ENCODE measurements at regions not wholly inside any gene's neighbourhood (a gene's known extent, or its start where the extent isn't known, plus 50 kb on each side); places are given as distances from the start of the nearest gene placed in this dataset.

- POLR2A ChIA-PET (ENCODE audit: partially characterized antibody) = no interaction called here
- DNase-seq (ENCODE audit: low read depth in 1 of 2, low spot score in 2 of 2) (no peak), FAIRE-seq (no peak)
- Histone ChIP-seq H3K4ac (replicated peaks; ENCODE audit: insufficient read length, low read depth, low read length) (no peak overlapping the region), H4K91ac (replicated peaks; ENCODE audit: insufficient read length, low read length) (no peak overlapping the region), H4K8ac (ENCODE audit: extremely low read depth, insufficient read depth, low read length) (no peak overlapping the region), H2BK12ac (ENCODE audit: low read depth, low read length) (no peak overlapping the region), H2AK5ac (ENCODE audit: low read depth, low read length) (no peak overlapping the region), H3K9me3 (ENCODE audit: insufficient read depth in 2 of 2, low read depth in 1 of 2, low read length in 1 of 2) (no peaks in the 10 kb centered on the region), H3K23me2 (ENCODE audit: low read depth, low read length) (no peaks in the 10 kb centered on the region), H2BK5ac (ENCODE audit: low read depth, low read length) (no peak overlapping the region), H3K27me3 (replicated peaks in 1 of 4; ENCODE audit: control insufficient read depth in 3 of 4, extremely low read depth in 1 of 4, insufficient read depth in 3 of 4, low read length in 3 of 4) (no peaks in the 10 kb centered on the region), H2BK20ac (ENCODE audit: low read length) (no peak overlapping the region), H3K23ac (ENCODE audit: insufficient read length) (no peak overlapping the region), H4K20me1 (replicated peaks in 1 of 2; ENCODE audit: control insufficient read depth in 1 of 2, insufficient read depth in 2 of 2, low read length in 2 of 2) (no peaks in the 10 kb centered on the region), H2AFZ (ENCODE audit: low read length) (no peak overlapping the region), H3K4me2 (ENCODE audit: insufficient read depth in 1 of 2, low read depth in 2 of 2, low read length in 2 of 2) (no peak overlapping the region), H3K79me1 (ENCODE audit: low read depth, low read length) (no peaks in the 10 kb centered on the region), H3K4me3 (ENCODE audit: extremely low read depth in 1 of 4, insufficient read depth in 2 of 4, low read depth in 3 of 4, low read length in 4 of 4) (no peak overlapping the region), H3K27ac (ENCODE audit: low read depth, low read length) (no peak overlapping the region), H3K79me2 (ENCODE audit: control insufficient read depth in 1 of 2, insufficient read depth in 2 of 2, low read length in 2 of 2) (no peaks in the 10 kb centered on the region), H3K36me3 (ENCODE audit: control insufficient read depth in 2 of 4, insufficient read depth in 4 of 4, low read length in 3 of 4) (no peaks in the 10 kb centered on the region), H3K9ac (replicated peaks in 1 of 4; ENCODE audit: extremely low read depth in 1 of 4, low read depth in 3 of 4, low read length in 3 of 4) (no peak overlapping the region), H3K18ac (ENCODE audit: extremely low read depth, low read length) (no peak overlapping the region), H3K4me1 (replicated peaks in 1 of 4; ENCODE audit: control insufficient read depth in 3 of 4, insufficient read depth in 4 of 4, low read length in 3 of 4) (no peaks in the 10 kb centered on the region), H3K14ac (ENCODE audit: insufficient read length) (no peak overlapping the region), H2BK120ac (replicated peaks; ENCODE audit: low read depth, low read length) (no peak overlapping the region), H3K56ac (replicated peaks; ENCODE audit: insufficient read length, low read depth, low read length) (no peak overlapping the region), H2BK15ac (ENCODE audit: low read length) (no peak overlapping the region), H4K5ac (ENCODE audit: insufficient read length, low read depth, low read length) (no peak overlapping the region)
- TF ChIP-seq POU5F1 (IDR thresholded peaks at IDR 0.05; ENCODE audit: low read depth, low read length) (no peak), CHD2 (IDR thresholded peaks at IDR 0.05; ENCODE audit: low read length) (no peak), HDAC2 (IDR thresholded peaks at IDR 0.05; ENCODE audit: borderline replicate concordance in 1 of 2, low read depth in 2 of 2, low read length in 2 of 2) (no peak), SIX5 (IDR thresholded peaks at IDR 0.05; ENCODE audit: low read depth, low read length) (no peak)
- WGBS, 2 experiments (ENCODE audit: extremely low coverage in 1 of 2, insufficient coverage in 1 of 2, insufficient read length in 1 of 2, insufficient replicate concordance in 2 of 2, low coverage in 1 of 2, low lambda C conversion rate in 2 of 2, missing lambda C conversion rate in 1 of 2) = 88% methylated on average over 1 of the region's 1 CpG; no CpG with 5 or more reads in 1 of the 2 experiments
- CTCF ChIA-PET (ENCODE audit: partially characterized antibody) = interaction anchor here (1.3 to 1.7 kb wide), 2 partner anchors 15 to 75 kb away, joined by 3 to 5 read pairs; no protein-coding TSS in a partner anchor
Measured at GRCh38 chr5:135641319-135641718, 62.5 kb upstream of the CXCL14 start.

Measured in H1 (cell line).